Common myeloid progenitor, CD34-positive (primary cell): ENCODE measurements at regions not wholly inside any gene's neighbourhood (a gene's known extent, or its start where the extent isn't known, plus 50 kb on each side); places are given as distances from the start of the nearest gene placed in this dataset.

Experiments
- CTCF ChIA-PET: fragments of 350-600 bp; sonication (Branson Sonifier 250); formaldehyde crosslinking; loops from one replicate; lab custom pipeline; 2021; ENCODE audit warnings: antibody characterized with exemption; lab: Charles Lee
- POLR2A ChIA-PET: fragments of 350-600 bp; sonication (Branson Sonifier 250); formaldehyde crosslinking; loops from one replicate; lab custom pipeline; 2021; ENCODE audit warnings: antibody characterized with exemption; lab: Charles Lee
- DNase-seq, 3 donors: peaks; one replicate each; pipeline versions ENCODE4 v3.0.0 to v3.0.0-alpha.2; 2013
- H3K27ac ChIP-seq, 2 experiments: 1 replicate in 1 of 2; 2 replicates in 1 of 2; pipeline ENCODE4 v1.7.0; 2013; ENCODE audit warnings: inconsistent platforms in 2 of 2, low read length in 2 of 2, mild to moderate bottlenecking in 2 of 2, low read depth in 1 of 2, moderate library complexity in 1 of 2; ENCODE audit not compliant: severe bottlenecking in 2 of 2, insufficient read depth in 1 of 2, poor library complexity in 1 of 2
- H3K27me3 ChIP-seq, 5 experiments: replicated peaks in 2 of 5; 1 replicate in 3 of 5; 2 replicates in 2 of 5; pipeline versions ENCODE4 v1.6.1 to v1.7.0; 2013; ENCODE audit warnings: low read length in 4 of 5, mild to moderate bottlenecking in 2 of 5, moderate library complexity in 2 of 5, inconsistent platforms in 1 of 5; ENCODE audit not compliant: insufficient read depth in 5 of 5, control insufficient read depth in 4 of 5
- H3K36me3 ChIP-seq, 4 experiments: 1 replicate in 2 of 4; 2 replicates in 2 of 4; pipeline versions ENCODE4 v1.6.1 to v1.7.0; 2013; ENCODE audit warnings: low read length in 3 of 4, control low read depth in 1 of 4, mild to moderate bottlenecking in 1 of 4; ENCODE audit not compliant: control insufficient read depth in 4 of 4, insufficient read depth in 4 of 4
- H3K4me1 ChIP-seq, 4 experiments: 1 replicate in 3 of 4; 2 replicates in 1 of 4; pipeline versions ENCODE4 v1.6.1 to v1.7.1; 2013; ENCODE audit warnings: low read length in 3 of 4, mild to moderate bottlenecking in 3 of 4, control low read depth in 1 of 4, inconsistent platforms in 1 of 4, moderate library complexity in 1 of 4; ENCODE audit not compliant: control insufficient read depth in 4 of 4, insufficient read depth in 4 of 4; ENCODE audit errors: control extremely low read depth in 1 of 4
- H3K4me3 ChIP-seq, 7 experiments: 1 replicate in 4 of 7; 2 replicates in 3 of 7; pipeline versions ENCODE4 v1.5.1 to v1.7.0; 2013; ENCODE audit warnings: mild to moderate bottlenecking in 7 of 7, low read length in 6 of 7, moderate library complexity in 6 of 7, inconsistent platforms in 2 of 7, low read depth in 2 of 7, control low read depth in 1 of 7; ENCODE audit not compliant: insufficient read depth in 4 of 7, control insufficient read depth in 1 of 7; ENCODE audit errors: extremely low read depth in 1 of 7
- H3K9me3 ChIP-seq, 5 experiments: 1 replicate in 4 of 5; 2 replicates in 1 of 5; pipeline versions ENCODE4 v1.6.1 to v1.7.1; 2013; ENCODE audit warnings: low read length in 4 of 5, mild to moderate bottlenecking in 2 of 5, inconsistent platforms in 1 of 5, low read depth in 1 of 5, moderate library complexity in 1 of 5; ENCODE audit not compliant: control insufficient read depth in 4 of 5, insufficient read depth in 2 of 5; ENCODE audit errors: control extremely low read depth in 1 of 5
- WGBS: methylation state at CpG from one replicate; pipeline ENCODE4 v1.1.5; 2013; ENCODE audit not compliant: insufficient coverage; 5-methylcytosine and 5-hydroxymethylcytosine counted together

DNA sequence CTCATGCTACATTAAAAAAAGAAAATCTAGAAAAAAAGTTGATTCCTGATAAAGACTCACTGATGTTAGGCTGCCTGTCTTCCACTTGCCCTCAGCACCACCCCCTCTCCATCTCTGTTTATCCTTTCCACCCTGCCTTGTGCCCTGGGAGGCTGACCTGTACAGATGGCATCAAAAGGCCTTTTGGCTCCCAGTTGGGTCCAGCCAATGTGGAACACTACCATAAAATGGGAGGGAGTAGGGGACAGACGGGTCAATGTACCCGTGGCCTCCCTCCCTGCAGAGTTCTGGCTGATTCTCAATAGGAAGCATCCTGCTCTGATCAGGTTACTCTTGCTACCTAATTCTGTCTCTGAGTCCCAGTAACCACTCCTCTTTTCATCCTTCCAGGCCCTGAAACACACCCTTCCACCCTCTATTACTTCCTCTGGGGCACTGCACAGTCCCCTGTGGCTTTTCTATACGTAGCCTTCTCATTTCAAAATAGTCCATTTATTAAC, 300.0 kb downstream of the HHIPL2 start:
- ChIA-PET POLR2A (no interaction called here), CTCF (no interaction called here)
- Histone ChIP-seq H3K4me3 (no peak overlapping the region), H3K4me1 (peaks cover 0 to 9% (median 0%) of the 10 kb centered on the region in 4 experiments), H3K27ac (no peak overlapping the region), H3K9me3 (no peaks in the 10 kb centered on the region), H3K36me3 (no peaks in the 10 kb centered on the region), H3K27me3 (no peaks in the 10 kb centered on the region)
- WGBS = 82% methylated on average over 3 of the region's 3 CpGs
- no peak for DNase-seq

DNA sequence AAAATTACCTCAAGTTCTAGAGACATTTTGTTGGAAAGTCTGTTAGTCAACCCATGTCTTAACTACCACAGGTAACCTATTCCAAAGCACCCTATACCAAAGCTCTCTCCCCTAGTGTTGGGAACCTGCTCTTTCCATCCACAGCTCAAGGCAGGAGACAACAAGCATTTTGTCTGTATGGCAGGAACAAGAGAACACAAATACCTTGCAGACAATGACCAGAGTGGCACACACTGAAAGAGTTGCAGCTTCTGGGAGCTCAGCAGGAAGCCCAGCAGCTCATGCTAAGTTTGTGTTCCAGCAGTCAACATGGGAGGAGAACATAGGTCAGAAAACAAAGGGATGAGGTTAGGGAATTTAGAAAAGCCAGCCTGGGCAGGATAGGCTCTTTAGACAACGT, 300.8 kb downstream of the HHIPL2 start:
- Histone ChIP-seq H3K27me3 (no peaks in the 10 kb centered on the region), H3K4me1 (peaks cover 0 to 3% (median 0%) of the 10 kb centered on the region in 4 experiments), H3K27ac (no peak overlapping the region), H3K9me3 (no peaks in the 10 kb centered on the region), H3K4me3 (no peak overlapping the region), H3K36me3 (no peaks in the 10 kb centered on the region)
- CTCF ChIA-PET = no interaction called here
- DNase-seq = no peak
- POLR2A ChIA-PET = no interaction called here
- 75% methylated on average over 1 of the region's 1 CpG for WGBS

DNA sequence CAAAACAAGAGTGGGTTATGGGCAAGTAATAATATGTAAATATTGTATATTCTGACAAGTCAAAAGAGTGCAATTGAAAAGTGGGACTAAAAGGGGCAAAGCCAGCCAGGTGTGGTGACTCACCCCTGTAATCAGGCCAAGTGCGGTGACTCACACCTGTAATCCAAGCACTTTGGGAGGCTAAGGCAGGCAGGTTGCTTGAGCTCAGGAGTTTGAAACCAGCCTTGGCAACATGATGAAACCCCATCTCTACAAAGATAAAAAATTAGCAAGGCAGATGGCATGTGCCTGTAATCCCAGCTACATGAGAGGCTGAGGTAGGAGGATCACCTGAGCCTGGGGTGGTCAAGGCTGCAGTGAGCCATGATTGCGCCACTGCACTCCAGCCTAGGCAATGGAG, 304.0 kb downstream of the HHIPL2 start:
- 100% methylated on average over 1 of the region's 2 CpGs for WGBS
- Histone ChIP-seq H3K27me3 (no peaks in the 10 kb centered on the region), H3K9me3 (no peaks in the 10 kb centered on the region), H3K36me3 (no peaks in the 10 kb centered on the region), H3K4me1 (no peaks in the 10 kb centered on the region), H3K27ac (no peak overlapping the region), H3K4me3 (no peak overlapping the region)
- DNase-seq = no peak
- ChIA-PET CTCF (no interaction called here), POLR2A (interaction anchor here (0.6 kb wide), 1 partner anchor 987 kb away, joined by 6 read pairs; no protein-coding TSS in a partner anchor)

DNA sequence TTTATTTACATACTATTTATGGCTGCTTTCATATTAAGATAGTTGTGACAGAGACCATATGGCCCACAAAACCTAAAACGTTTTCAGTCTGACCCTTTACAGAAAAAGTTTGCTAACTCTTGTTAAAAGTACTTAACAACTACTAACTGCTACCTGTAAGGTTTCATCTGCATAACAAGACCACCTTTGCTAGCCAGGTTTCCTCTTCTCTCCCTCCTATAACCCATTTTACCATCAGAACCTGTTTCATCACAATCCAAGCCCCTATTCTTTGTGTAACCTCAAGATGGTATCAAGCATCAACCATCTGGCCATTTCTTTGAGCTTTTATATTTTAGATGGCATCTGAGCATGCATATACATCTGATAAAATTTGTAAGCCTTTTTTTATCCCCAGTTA, 305.4 kb downstream of the HHIPL2 start:
- H3K4me1 ChIP-seq = no peaks in the 10 kb centered on the region
- H3K27me3 ChIP-seq = no peaks in the 10 kb centered on the region
- POLR2A ChIA-PET = no interaction called here
- no peaks in the 10 kb centered on the region for H3K9me3 ChIP-seq
- H3K36me3 ChIP-seq = no peaks in the 10 kb centered on the region
- no peak overlapping the region for H3K27ac ChIP-seq
- WGBS = 100% methylated on average over 1 of the region's 1 CpG
- no peak overlapping the region for H3K4me3 ChIP-seq
- DNase-seq = no peak
- CTCF ChIA-PET = no interaction called here

DNA sequence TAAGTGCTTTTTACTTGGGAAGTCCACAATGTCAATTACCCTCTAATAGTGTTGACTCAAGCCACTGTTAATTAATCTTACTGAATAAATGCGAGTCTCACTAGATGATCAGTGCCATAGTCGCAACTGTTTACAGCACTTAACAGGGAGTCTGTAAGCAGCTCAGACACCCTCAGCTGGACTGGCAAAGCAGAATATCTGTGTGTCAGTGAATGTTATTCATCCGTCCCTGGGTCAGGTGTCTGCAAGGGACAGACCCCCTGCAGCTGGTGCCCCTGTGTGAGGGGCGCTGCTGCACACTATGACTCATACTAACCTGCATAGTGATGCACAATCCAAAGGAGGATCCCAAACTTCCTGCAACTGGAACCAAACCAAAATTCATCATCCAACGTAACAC, 306.5 kb downstream of the HHIPL2 start:
- Histone ChIP-seq H3K36me3 (no peaks in the 10 kb centered on the region), H3K9me3 (no peaks in the 10 kb centered on the region), H3K27me3 (no peaks in the 10 kb centered on the region), H3K4me3 (no peak overlapping the region), H3K27ac (no peak overlapping the region), H3K4me1 (no peaks in the 10 kb centered on the region)
- DNase-seq = no peak
- POLR2A ChIA-PET = no interaction called here
- CTCF ChIA-PET = interaction anchor here (1.2 kb wide), 1 partner anchor 8 kb away, joined by 3 read pairs; no protein-coding TSS in a partner anchor
- 98% methylated on average over 5 of the region's 5 CpGs for WGBS

DNA sequence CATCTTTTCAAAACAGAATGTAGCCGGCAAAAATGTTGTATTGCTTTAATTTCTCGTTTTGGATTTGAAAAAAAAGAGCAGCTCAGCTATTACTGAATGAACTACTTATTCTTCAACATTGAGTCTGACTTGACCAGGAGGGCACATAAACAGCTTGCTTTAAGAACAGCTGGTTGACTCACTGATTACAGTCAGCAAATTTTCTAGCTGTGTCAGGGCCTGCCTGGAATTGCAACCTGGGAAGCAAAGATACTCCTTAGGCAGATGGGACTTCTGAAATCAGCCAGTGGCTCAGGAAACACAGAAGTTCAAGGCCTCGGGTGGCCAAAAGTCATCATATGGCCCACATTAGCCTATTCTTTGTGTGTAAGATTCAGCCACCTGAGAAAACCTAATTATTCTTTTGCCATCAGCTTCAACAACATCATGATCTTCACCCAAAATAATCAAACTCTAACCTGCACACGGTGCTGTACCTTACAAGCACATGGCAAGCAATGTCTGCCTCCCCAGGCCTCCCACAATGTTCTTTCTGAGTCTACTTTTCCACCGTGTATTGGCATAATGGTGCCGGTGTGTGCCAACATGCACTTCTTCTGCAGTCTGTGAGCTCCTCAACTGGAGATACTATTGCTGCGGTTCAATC, 307.2 kb downstream of the HHIPL2 start:
- ChIA-PET CTCF (interaction anchor here (1.2 kb wide), 1 partner anchor 9 kb away, joined by 3 read pairs; no protein-coding TSS in a partner anchor), POLR2A (no interaction called here)
- Histone ChIP-seq H3K4me1 (no peaks in the 10 kb centered on the region), H3K36me3 (no peaks in the 10 kb centered on the region), H3K27me3 (no peaks in the 10 kb centered on the region), H3K4me3 (no peak overlapping the region), H3K27ac (no peak overlapping the region), H3K9me3 (no peaks in the 10 kb centered on the region)
- WGBS = 88% methylated on average over 7 of the region's 7 CpGs
- DNase-seq = no peak

DNA sequence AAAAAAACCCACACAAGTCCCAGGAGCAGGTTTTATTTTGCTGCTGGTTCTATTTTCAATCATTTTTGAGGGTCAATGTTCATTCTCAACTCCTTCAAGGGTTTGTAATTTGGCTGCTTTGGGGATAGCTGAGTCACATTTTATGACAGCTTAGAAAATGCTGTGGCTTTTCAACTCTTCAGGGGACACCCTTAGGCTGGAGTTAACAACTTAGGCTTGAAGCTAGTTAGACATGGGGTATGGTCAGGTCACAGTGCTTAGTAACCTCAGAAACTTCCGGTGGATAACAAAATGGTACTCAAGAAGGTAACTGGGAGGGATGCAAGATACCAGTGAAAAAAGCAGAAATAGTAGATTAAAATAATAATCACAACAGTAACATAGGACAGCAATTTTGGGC, 308.8 kb downstream of the HHIPL2 start:
- ChIA-PET CTCF (no interaction called here), POLR2A (no interaction called here)
- Histone ChIP-seq H3K27me3 (no peaks in the 10 kb centered on the region), H3K27ac (no peak overlapping the region), H3K36me3 (no peaks in the 10 kb centered on the region), H3K4me1 (no peaks in the 10 kb centered on the region), H3K4me3 (no peak overlapping the region), H3K9me3 (no peaks in the 10 kb centered on the region)
- no CpG with 5 or more reads among the region's 1 CpG for WGBS
- DNase-seq = no peak
